ENCODE measurements at regions not wholly inside any gene's neighbourhood (a gene's known extent, or its start where the extent isn't known, plus 50 kb on each side); places are given as distances from the start of the nearest gene placed in this dataset.
"Not testable (repeated sequence)": the region's sequence is repeated elsewhere in the genome, so short reads cannot be mapped to it uniquely, and the experiment has no call there.

DNA sequence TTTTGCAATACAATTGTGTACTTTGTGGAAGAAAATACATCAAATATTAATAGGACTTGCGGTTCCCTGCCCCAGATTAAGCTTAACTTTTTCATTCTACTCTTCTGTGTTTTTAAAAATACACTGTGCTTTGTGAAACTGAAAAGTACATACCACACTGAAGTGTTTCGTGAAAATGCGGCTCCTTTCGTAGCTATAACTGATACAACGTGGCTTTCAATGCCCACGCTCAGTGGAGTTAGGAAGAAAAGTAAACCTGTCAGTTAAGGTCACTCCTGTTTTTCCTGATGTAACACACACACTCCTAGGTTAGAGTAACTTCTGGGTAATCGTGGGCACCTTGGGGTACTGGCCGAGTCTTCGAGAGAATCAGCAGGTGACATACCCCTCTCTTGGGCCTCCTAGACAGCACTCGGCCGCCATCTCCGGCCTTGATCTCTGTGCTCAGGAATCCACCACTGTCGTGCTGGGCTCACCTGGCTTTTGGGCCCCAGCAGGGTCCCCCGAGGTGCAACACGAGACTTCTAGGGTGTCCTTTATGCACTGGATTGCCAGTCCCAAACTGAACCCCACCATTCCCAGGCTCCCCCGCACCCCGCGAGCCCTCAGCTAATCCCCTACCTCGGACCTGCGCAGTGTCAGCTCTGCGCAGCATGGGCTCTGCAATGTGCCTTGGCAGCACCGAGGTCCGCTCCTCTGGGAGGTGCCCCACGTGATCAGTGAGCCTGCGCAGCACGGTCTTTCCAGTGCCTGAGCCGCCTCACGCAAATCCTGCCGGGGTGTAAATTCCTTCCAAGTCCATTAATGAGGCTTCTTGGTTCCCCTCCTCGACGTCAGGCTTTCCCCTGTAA lies 162.6 kb upstream of the INTU start:
- TF ChIP-seq, protein P1, sequence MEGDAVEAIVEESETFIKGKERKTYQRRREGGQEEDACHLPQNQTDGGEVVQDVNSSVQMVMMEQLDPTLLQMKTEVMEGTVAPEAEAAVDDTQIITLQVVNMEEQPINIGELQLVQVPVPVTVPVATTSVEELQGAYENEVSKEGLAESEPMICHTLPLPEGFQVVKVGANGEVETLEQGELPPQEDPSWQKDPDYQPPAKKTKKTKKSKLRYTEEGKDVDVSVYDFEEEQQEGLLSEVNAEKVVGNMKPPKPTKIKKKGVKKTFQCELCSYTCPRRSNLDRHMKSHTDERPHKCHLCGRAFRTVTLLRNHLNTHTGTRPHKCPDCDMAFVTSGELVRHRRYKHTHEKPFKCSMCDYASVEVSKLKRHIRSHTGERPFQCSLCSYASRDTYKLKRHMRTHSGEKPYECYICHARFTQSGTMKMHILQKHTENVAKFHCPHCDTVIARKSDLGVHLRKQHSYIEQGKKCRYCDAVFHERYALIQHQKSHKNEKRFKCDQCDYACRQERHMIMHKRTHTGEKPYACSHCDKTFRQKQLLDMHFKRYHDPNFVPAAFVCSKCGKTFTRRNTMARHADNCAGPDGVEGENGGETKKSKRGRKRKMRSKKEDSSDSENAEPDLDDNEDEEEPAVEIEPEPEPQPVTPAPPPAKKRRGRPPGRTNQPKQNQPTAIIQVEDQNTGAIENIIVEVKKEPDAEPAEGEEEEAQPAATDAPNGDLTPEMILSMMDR (IDR thresholded peaks at IDR 0.05; ENCODE audit: low read depth, low read length, missing control alignments): no peak
- Histone ChIP-seq H3K27ac (no peak overlapping the region), H3K27me3 (replicated peaks) (no peaks in the 10 kb centered on the region), H3K4me3 (ENCODE audit: low read depth, low read length) (no peak overlapping the region), H3K36me3 (replicated peaks) (no peaks in the 10 kb centered on the region)
- in situ Hi-C loops (cut with HindIII; ENCODE audit: low pct_ligation_motif_present, low sequenced_read_pairs): no loop called here
- no peak for DNase-seq

DNA sequence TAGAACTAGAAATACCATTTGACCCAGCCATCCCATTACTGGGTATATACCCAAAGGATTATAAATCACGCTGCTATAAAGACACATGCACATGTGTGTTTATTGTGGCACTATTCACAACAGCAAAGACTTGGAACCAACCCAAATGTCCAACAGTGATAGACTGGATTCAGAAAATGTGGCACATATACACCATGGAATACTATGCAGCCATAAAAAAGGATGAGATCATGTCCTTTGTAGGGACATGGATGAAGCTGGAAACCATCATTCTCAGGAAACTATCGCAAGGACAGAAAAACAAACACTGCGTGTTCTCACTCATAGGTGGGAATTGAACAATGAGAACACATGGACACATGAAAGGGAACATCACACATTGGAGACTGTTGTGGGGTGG lies 154.5 kb upstream of the INTU start:
- H3K27me3 ChIP-seq (replicated peaks); H3K4me3 ChIP-seq (ENCODE audit: low read depth, low read length); H3K27ac ChIP-seq; in situ Hi-C loops (cut with HindIII; ENCODE audit: low pct_ligation_motif_present, low sequenced_read_pairs); H3K36me3 ChIP-seq (replicated peaks); DNase-seq: not testable (repeated sequence)

DNA sequence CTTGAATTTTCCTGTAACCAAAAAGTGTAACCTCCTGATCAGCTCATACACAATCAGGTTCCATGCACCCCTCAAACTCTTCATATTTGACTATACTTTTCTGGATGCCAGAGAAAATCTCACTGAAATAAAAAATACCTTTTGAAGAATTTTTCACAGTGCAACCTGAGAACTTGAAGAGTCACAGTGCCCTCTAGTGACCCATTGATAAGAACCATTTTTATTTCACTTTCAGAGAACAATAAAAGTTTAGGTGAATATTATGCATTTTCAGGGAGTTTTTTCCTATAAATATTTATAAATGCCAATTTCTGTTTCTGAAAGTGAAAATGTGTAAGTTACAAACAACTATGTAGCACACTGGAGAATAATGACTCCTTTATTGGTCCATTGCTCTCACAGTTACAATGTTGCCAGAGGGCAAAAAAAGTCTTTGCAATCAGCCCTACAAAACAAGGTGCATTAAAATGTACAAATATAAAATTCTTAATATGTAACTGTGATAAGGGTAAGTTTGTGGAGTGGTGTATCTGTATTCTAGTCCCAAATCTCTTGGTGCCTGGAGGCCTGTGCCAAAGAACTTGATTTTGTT lies 153.6 kb upstream of the INTU start:
- Histone ChIP-seq H3K4me3 (ENCODE audit: low read depth, low read length) (no peak overlapping the region), H3K36me3 (replicated peaks) (no peaks in the 10 kb centered on the region), H3K27me3 (replicated peaks) (no peaks in the 10 kb centered on the region), H3K27ac (no peak overlapping the region)
- in situ Hi-C loops (cut with HindIII; ENCODE audit: low pct_ligation_motif_present, low sequenced_read_pairs): no loop called here
- peak; percentile 6 for DNase-seq
- TF ChIP-seq, protein P1 (IDR thresholded peaks at IDR 0.05; ENCODE audit: low read depth, low read length, missing control alignments): peak; percentile 53

DNA sequence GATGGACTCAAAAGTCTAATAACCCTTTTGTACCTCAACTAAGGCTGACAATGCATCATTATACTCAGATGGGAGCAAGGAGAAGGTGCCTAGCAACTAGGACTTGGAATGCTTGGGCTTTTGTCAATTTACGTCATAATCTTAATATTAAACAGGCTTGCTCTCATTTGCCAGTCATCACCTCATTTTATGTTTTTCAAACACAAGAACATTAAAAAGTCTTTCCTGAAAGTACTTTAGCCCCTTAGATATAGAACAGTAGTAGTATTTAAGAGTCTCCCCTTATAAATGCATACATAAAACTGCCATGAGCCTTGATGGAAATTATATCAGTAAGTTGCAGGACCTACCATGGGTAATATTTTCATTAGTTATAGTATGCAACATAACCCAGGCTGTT lies 150.7 kb upstream of the INTU start:
- Histone ChIP-seq H3K4me3 (ENCODE audit: low read depth, low read length) (no peak overlapping the region), H3K36me3 (replicated peaks) (no peaks in the 10 kb centered on the region), H3K27me3 (replicated peaks) (no peaks in the 10 kb centered on the region), H3K27ac (no peak overlapping the region)
- DNase-seq: no peak
- TF ChIP-seq, protein P1 (IDR thresholded peaks at IDR 0.05; ENCODE audit: low read depth, low read length, missing control alignments): no peak
- in situ Hi-C loops (cut with HindIII; ENCODE audit: low pct_ligation_motif_present, low sequenced_read_pairs): no loop called here

DNA sequence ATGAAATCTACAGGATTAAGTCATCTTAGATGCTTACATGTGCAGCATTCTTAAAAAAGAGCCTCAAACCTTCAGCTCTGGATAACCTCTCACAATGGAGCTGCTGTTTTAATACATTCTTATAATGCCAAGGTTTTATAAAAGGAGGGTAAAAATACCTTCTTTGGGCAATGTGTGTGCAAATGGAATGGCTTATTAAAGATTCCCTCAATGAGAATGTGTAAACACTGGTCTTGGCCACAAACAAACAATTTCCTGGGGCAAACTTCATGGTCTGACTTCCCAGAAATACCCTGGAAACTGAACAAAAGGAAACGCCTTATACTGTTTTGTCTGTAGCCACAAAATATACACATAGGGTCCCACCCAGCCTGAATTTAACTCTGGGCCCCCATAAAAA lies 148.6 kb upstream of the INTU start:
- TF ChIP-seq, protein P1 (IDR thresholded peaks at IDR 0.05; ENCODE audit: low read depth, low read length, missing control alignments): no peak
- Histone ChIP-seq H3K36me3 (replicated peaks) (no peaks in the 10 kb centered on the region), H3K27ac (no peak overlapping the region), H3K27me3 (replicated peaks) (no peaks in the 10 kb centered on the region), H3K4me3 (ENCODE audit: low read depth, low read length) (no peak overlapping the region)
- DNase-seq: no peak
- in situ Hi-C loops (cut with HindIII; ENCODE audit: low pct_ligation_motif_present, low sequenced_read_pairs): no loop called here

DNA sequence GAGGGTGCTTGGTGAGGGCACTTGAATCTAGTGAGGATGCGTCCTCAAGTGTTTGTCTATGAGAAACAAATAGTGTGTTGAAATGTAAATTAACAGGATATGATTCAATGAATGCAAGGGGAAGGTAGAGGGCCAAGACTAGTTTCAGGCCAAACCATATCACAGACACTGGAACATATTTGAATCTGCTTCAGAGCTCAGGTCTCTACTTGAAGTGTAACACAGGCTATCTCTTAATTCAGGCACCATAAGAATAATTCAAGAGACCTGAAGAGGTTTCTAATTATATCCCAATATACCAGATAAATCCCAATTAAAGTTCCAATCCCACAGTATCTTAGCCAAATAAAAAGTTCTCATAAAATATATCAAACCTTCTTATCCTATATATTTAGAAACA lies 146.5 kb upstream of the INTU start:
- in situ Hi-C loops (cut with HindIII; ENCODE audit: low pct_ligation_motif_present, low sequenced_read_pairs): no loop called here
- Histone ChIP-seq H3K4me3 (ENCODE audit: low read depth, low read length) (no peak overlapping the region), H3K36me3 (replicated peaks) (no peaks in the 10 kb centered on the region), H3K27me3 (replicated peaks) (no peaks in the 10 kb centered on the region), H3K27ac (no peak overlapping the region)
- no peak for DNase-seq
- TF ChIP-seq, protein P1 (IDR thresholded peaks at IDR 0.05; ENCODE audit: low read depth, low read length, missing control alignments): no peak
